AML-193 (cell line): ENCODE measurements at regions not wholly inside any gene's neighbourhood (a gene's known extent, or its start where the extent isn't known, plus 50 kb on each side); places are given as distances from the start of the nearest gene placed in this dataset.

Experiments
- DNase-seq, 2 experiments: peaks; one replicate each; lab custom pipeline; 2025; lab: John Stamatoyannopoulos, UW

- DNase-seq = no peak
Measured at GRCh38 chr5:2249026-2249425, 366.3 kb upstream of the IRX4 start.

- DNase-seq = no peak
Measured at GRCh38 chr5:2242539-2242938, 359.8 kb upstream of the IRX4 start.

GRCh38 chr5:2241842-2242241 lies 359.1 kb upstream of the IRX4 start:
- no peak for DNase-seq

DNA sequence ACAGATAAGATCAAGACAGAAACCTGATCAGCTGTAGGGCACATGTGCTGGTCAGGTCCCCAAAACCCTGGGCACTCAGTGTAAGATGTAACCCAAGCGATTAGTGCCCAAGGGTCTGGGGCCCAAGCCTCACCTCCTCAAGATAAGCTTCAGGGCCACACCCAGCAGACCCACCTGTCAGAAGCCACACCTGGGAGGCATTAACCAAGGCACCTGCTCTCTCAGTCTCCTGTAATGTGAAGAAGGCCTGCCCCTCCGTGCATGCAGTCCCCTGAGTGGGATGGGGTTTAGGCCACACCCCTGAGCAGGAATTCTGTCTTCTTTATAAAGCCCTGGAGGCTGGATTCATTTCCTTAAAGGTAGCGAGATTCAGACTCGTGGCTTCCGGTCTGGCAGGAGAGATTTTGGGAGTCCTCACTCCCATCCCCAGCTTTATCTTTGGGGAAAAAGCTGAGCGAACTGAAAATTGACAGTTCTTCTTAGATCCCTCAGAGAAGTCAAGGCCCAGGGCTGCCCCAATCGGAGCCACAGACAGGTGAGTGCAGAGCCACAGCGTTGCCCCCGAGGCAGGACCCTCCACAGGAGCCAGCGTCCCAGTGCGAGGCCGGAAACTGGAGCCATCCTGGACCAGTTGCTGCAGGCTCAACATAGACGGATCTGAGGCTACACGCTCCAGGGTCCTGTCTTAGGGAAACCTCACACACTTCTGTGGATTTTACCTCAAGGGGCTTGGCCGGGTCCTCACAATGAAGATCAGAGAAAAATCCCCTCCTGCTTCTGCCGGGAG lies 357.6 kb upstream of the IRX4 start:
- no peak for DNase-seq

DNA sequence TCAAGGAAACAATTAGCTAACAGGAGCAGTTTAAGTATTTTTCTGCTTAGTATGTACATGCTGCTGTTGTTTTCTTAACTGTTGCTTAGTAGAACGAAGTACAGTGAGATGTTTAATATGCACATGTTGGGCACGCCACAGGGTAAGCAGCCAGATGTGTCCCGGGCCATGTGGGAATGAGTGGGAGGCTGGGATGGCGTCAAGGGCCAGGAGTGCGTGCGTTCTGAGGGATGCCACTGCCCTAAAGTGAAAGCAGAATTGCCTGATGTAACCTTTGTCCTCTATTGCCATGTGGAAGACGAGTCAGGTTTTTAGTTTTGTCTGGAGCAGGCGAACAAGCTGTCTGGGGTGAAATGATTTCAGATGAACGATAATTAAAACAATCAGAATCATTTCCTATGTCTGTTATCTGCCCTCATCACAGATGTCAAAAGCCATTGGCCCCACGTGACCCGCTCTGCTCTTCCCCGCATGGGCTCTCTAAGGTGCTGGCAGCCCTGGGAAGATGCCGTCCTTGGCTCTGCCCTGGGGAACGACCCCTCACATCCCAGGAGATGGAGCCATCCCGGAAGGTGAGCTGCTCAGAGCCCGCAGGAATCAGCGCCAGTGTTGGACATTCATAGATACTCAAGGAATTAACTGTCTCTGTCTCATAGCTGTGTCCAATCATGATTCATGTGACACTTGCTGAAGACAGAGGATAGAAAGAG lies 356.6 kb upstream of the IRX4 start:
- DNase-seq = no peak

DNA sequence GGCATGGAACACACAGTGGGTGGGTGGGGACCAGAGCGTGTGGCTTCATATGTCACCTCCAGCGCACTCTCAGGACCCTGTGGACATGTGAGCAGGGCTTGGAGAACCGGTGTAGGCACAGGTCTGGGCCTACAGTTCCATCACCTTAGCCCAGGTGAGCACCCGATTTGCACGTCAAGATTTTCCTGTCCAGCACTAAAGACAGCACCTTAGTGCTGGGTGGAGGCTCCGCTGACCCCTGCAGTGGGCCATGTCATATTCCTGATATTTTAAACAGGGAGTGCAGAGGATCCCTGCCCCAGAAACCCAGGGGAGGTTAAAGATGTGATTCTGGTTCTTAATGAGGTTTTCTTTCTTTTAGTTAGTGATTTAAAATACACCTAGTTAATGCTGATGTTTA lies 356.0 kb upstream of the IRX4 start:
- DNase-seq = no peak

DNA sequence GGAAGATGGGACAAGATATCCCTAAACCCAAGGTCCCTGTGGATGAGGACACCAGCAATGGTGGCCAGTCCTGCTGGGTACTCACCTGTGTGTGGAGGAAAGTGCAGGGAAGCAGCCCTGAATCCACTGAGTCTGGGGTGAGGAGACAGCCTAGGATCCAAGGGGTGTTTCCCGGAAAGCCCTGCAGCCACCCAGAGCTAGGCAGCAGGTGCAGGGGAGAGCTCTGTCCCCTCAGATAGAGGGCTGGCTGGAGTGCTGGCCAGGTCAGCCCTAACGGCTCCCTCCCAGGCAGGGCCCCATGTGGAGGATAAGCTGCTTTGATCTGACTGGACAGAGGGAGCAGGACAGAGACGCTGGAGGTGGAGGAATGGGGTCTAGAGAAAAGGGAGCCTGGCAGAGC lies 344.7 kb upstream of the IRX4 start:
- DNase-seq = no peak

- no peak for DNase-seq
Measured at GRCh38 chr5:2224689-2225088, 342.0 kb upstream of the IRX4 start.

DNA sequence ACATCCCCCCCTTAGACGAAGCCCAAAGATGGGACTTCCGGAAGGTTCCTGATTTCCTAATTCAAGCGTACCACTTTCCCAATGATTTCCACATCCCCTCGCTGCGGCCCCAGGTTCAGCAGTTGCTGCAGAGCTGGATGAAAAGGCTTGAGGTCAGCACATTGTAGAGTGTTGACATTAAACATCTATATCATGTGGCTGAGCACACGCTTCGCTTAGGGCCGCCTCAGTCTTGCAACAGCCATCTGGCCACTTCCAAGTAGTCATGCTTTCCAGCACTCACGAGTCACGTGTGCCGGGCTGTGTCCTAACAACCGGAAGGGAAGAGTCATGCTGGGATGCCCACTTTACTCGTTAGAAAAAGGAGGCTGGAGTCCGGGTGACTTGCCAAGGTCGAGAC lies 340.6 kb upstream of the IRX4 start:
- no peak for DNase-seq

DNA sequence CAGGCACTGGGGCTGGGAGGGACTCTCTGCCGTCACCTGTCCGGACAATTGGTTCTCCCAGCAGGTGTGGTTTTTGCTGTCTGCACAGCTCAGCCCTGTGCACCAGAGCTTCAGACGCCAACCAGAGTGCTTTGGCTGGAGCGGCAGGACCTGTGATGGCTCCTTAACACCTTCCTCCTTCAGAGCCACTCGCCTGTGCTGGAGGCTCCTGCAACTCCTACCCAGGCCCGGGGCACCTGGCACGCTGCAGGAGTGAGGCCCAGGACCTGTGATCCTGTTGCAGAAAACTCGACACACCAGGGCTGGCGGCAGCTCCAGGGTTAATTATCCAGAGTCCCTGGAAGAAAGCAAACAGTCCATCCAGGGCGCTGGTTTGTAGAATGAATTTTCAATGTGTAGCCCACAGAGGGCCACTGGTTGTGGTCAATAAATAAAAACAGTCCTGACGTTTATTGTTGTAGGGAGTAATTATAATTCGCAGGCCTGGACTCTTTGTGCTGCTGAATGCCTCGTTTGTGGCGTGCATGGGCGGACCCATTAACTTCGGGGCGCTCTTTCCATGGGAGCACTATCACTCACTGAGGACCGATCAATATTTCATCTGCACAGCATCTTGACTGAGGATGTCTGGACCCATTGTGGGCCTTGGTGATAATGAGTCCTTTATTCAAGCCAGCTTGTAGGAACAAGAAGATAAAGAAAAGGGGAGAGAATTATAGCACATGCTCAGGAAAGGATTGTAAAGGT lies 339.7 kb upstream of the IRX4 start:
- no peak for DNase-seq

GRCh38 chr5:2221450-2221849 lies 338.7 kb upstream of the IRX4 start:
- DNase-seq = no peak

- no peak for DNase-seq
Measured at GRCh38 chr5:2220741-2221140, 338.0 kb upstream of the IRX4 start.

DNA sequence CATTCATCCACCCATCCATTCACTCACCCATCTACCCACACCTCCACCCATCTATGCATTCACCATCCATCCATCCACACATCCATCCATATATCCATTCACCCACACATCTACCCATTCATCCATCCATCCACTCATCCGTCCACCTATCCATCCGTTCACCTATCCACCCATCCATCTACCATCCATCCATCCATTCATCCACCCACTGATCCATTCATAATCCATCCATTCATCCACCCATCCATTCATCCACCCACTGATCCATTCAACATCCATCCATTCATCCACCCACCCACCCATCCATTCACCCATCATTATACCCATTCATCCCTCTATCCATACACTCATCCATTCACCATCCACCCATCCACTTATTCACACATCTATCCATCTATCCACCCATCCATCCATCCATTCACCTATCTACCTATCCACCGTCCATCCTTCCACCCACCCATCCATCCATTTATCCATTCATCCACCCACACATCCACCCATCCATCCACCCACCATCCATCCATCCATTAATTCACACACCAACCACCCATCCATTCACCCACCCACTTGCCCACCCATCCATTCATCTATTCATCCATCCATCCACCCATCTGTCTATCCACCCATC lies 336.5 kb upstream of the IRX4 start:
- no peak for DNase-seq

DNA sequence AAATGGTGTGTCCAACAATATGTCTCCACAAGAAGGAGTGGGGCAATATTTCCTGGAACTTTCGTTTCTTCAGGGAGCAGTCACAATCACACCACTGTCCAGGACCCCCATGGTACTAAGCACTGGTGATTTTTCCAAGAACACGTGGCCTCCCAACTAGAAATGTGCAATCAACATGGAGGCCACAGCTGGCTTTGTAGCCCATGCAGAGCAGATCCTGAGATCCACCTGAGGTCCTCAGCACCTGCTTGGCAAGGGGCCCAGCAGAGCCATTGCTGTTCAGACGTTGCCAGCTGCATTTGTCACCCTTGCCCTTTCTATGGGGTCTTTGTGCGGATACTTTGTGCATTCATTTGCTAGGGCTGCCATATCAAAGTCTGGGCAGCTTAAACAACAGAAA lies 334.5 kb upstream of the IRX4 start:
- DNase-seq = no peak

GRCh38 chr5:2214910-2215590 lies 332.3 kb upstream of the IRX4 start:
- no peak for DNase-seq

DNA sequence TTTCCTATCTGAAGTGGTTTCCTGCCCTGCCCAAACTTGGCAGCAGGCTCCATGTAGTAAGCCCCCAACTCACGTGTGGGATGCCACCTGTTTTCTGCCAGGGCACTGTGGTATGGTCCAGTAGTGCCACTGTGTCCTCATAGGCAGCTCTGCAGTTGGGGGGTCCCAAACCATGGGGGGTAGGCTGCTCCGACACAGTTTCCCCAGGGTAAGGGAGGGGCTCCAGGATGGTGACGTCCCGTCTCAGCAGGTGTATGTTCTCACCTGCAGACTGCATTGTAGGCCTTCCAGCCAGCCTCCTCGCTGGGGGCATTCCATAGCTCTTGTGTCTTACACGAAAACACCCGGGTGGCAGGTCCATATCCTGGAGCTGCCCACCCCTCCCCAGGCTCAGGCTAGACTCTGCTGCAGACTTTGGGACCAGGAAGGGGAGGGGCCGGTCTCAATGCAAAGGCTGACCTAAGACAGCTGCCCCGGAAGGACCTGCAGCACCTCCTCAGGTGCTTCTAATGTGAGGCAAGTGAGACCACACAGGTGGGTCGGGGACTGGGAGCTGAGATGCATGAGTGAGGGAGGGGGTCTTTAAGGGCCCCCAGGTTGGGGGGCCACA lies 330.5 kb upstream of the IRX4 start:
- DNase-seq = no peak

DNA sequence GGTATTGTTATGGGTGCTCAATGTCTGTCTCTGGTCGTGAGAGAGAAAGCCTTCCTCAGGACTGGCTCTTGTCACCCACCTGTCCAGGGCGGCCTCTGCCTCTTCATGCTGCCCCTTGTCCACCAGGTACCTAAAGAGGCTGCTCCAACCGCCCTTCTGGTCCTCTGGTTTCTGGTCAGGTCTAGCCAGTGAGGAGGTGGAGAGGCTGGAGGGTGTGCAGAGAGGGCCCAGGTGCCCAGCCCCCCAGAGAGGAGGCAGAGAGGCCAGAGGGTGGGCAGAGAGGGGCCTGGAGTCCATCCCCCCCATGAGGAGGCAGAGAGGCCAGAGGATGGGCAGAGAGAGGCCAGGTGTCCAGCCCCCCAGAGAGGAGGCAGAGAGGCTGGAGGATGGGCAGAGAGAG lies 329.8 kb upstream of the IRX4 start:
- DNase-seq = no peak

DNA sequence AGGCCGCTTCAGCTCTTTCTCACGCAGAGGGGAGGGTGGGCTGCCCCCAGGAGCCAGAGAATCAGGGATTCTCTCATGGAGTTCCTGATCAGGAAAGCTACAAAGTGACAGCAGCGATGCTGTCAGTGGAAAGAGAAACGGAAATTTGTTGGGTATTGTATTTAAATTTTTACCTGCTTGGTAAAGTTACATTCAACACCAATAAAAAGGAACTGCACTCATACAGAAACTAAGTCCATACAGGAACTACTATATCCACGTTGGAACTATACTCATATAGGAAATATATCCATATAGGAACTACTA lies 325.5 kb upstream of the IRX4 start:
- DNase-seq = no peak

DNA sequence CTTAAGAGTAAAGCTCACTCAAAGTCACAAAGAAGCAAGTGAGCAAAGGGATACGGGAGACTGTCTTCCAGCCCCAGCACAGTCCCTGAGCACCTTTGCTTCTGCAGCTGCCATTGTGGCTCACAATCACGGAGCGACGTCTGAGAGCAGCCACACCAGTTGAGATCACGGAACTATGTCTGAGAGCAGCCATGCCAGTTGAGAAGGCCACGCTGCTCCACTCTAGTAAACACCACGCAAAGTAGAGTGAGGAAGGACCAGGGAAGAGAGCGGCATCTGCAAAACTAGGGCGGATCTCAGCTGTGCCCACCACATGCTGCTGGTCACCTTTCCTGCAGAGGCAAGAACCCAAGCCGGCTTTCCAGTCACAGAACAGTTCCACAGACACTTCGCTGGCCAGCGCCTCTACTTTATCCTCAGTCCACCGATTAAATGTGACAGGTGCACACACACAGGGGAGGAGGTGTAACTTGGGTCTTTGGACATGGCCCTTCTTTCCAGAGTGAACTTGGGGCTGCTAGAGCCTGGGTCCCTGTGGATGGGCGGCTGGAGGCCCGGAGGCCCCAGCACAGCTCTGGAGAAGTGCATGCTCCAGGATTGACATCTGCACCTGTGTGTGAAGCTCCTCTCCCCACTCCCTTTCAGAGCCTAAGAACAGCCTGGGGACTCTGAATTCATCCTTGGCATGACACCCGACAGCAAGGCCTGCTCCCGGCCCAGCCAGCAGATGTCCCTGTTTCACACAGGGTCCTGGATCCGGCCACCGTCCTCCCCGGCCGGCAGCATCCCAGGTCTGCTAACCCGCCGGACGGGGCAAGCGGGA lies 324.9 kb upstream of the IRX4 start:
- no peak for DNase-seq

- DNase-seq = no peak
Measured at GRCh38 chr5:2207109-2207399, 324.3 kb upstream of the IRX4 start.
